ENCODE measurements at regions not wholly inside any gene's neighbourhood (a gene's known extent, or its start where the extent isn't known, plus 50 kb on each side); places are given as distances from the start of the nearest gene placed in this dataset.
A peak's percentile ranks its signal among the peaks of the same experiment; 100 is the strongest.

DNA sequence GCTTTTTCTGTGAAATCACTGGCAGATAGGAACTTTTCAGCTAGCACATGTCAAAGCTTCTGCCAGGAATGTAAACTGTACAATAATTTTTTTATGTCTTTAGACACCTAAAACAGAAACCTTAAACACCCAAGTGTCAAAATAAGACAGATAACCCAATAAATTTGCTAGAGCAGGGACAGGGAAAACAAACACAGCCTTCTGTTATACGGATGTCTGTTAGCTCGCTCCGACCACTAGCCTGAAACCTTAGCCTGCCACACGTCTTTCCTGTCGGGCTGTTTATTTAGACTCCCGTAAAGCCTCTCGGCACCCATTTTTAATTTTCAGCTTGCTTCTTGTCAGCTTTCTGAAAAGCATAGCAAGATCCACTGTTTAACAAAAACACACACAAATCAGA lies 355.4 kb upstream of the SLC24A2 start:
- Histone ChIP-seq H3K9me3 (ENCODE audit: low read depth) (no peaks in the 10 kb centered on the region), H3K27ac (no peak overlapping the region), H3K4me1 (ENCODE audit: low read depth) (no peaks in the 10 kb centered on the region), H3K27me3 (no peaks in the 10 kb centered on the region), H3K4me3 (no peak overlapping the region), H3K36me3 (no peaks in the 10 kb centered on the region)
- TF ChIP-seq, protein P1, sequence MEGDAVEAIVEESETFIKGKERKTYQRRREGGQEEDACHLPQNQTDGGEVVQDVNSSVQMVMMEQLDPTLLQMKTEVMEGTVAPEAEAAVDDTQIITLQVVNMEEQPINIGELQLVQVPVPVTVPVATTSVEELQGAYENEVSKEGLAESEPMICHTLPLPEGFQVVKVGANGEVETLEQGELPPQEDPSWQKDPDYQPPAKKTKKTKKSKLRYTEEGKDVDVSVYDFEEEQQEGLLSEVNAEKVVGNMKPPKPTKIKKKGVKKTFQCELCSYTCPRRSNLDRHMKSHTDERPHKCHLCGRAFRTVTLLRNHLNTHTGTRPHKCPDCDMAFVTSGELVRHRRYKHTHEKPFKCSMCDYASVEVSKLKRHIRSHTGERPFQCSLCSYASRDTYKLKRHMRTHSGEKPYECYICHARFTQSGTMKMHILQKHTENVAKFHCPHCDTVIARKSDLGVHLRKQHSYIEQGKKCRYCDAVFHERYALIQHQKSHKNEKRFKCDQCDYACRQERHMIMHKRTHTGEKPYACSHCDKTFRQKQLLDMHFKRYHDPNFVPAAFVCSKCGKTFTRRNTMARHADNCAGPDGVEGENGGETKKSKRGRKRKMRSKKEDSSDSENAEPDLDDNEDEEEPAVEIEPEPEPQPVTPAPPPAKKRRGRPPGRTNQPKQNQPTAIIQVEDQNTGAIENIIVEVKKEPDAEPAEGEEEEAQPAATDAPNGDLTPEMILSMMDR (IDR thresholded peaks at IDR 0.05; ENCODE audit: low read depth, low read length), result no peak
- peak in 1 of 2 donors; percentile 5 for DNase-seq (ENCODE audit: low read depth in 1 of 2, low spot score in 1 of 2)

DNA sequence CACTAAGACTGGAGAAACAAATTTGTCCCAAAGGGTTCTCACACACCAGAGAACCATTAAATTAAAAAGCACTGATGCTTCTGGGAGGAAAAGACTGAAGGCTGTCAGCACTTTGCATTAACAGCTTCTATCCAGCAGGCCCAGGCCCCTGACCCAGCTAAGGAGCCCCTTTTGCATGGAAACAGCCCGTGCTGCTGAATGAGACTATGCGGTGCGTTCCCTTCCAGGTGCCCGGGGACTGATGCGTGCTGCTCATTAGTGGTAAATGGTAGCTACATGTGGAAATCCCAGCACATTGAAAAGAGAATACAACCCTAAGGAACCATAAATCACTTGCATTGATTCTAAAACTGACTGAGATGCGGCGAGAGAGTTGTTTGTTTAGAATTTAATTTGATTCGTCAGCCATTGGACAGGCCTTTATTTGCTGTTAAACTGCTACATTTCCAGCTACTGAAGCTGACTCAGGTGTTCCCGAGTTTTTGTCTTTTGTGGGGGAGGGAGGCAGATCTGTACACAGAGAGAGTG lies 351.0 kb upstream of the SLC24A2 start:
- Histone ChIP-seq H3K9me3 (ENCODE audit: low read depth) (no peaks in the 10 kb centered on the region), H3K4me3 (no peak overlapping the region), H3K36me3 (no peaks in the 10 kb centered on the region), H3K27ac (no peak overlapping the region), H3K4me1 (ENCODE audit: low read depth) (no peaks in the 10 kb centered on the region), H3K27me3 (no peaks in the 10 kb centered on the region)
- DNase-seq (ENCODE audit: low read depth in 1 of 2, low spot score in 1 of 2), result no peak
- TF ChIP-seq, protein P1 (IDR thresholded peaks at IDR 0.05; ENCODE audit: low read depth, low read length), result no peak

DNA sequence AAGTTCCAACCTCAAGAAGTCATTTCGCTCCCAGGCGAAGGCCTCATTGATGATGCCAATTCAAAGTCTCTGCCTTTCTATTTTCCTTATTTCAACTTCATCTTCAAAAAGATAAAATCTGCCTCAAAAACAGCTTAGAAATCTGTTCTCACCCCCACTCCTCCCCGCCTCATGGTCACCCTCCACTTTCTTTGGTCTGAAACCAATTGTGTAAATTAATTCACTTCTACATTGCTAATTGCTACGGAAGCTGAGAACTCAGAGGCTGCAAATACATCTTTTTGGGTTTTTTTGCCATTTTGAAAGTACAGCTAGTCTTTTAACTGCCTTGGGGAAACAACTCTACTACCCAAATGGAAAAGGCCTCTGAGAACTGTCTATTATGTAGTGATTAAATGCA lies 350.0 kb upstream of the SLC24A2 start:
- DNase-seq (ENCODE audit: low read depth in 1 of 2, low spot score in 1 of 2), result no peak
- no peaks in the 10 kb centered on the region for H3K36me3 ChIP-seq
- H3K4me1 ChIP-seq (ENCODE audit: low read depth), result no peaks in the 10 kb centered on the region
- H3K27me3 ChIP-seq, result no peaks in the 10 kb centered on the region
- H3K9me3 ChIP-seq (ENCODE audit: low read depth), result no peaks in the 10 kb centered on the region
- no peak overlapping the region for H3K27ac ChIP-seq
- no peak overlapping the region for H3K4me3 ChIP-seq
- TF ChIP-seq, protein P1 (IDR thresholded peaks at IDR 0.05; ENCODE audit: low read depth, low read length), result no peak

DNA sequence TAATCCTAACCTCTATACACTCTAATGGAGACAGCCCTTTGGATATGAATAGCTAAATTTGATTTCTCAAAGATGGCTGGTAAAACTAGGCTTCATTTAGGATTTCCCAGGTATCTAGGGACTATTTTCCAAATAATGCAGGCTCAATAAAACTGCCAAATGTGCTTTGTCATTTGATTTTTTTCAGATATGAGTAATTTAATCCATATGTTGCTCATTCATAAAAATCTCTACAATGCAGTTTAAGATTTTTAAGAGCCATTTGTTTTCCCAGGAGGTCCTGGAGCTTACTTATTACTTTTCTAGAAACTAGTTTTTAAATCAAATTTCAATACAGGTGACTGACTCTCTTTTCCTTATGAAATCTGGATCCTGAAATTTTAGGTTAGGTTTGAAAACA lies 349.3 kb upstream of the SLC24A2 start:
- H3K4me1 ChIP-seq (ENCODE audit: low read depth), result peaks cover 3% of the 10 kb centered on the region
- TF ChIP-seq, protein P1 (IDR thresholded peaks at IDR 0.05; ENCODE audit: low read depth, low read length), result no peak
- no peak for DNase-seq (ENCODE audit: low read depth in 1 of 2, low spot score in 1 of 2)
- no peaks in the 10 kb centered on the region for H3K27me3 ChIP-seq
- H3K9me3 ChIP-seq (ENCODE audit: low read depth), result no peaks in the 10 kb centered on the region
- H3K27ac ChIP-seq, result no peak overlapping the region
- no peak overlapping the region for H3K4me3 ChIP-seq
- H3K36me3 ChIP-seq, result no peaks in the 10 kb centered on the region

DNA sequence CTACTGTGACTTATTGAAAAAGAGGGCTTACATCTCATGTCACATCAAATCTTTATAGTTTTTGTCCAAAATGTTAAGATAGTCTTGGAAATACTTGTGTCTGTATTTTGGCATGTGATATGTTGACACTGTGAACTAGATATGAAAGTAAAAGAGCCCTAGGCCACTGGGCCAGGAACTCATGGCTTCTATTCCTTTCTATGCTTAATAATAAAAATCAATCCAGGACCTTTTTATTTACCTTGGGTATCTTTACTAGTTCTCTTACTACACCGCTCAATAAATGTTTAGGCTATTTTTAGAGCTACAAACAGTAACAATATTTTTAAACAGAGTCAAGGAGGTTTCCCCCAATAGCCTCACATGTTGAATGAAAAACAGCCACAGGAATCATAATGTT lies 348.6 kb upstream of the SLC24A2 start:
- TF ChIP-seq, protein P1 (IDR thresholded peaks at IDR 0.05; ENCODE audit: low read depth, low read length), result no peak
- Histone ChIP-seq H3K9me3 (ENCODE audit: low read depth) (no peaks in the 10 kb centered on the region), H3K36me3 (no peaks in the 10 kb centered on the region), H3K27me3 (no peaks in the 10 kb centered on the region), H3K4me1 (ENCODE audit: low read depth) (peaks cover 3% of the 10 kb centered on the region), H3K4me3 (no peak overlapping the region), H3K27ac (no peak overlapping the region)
- no peak for DNase-seq (ENCODE audit: low read depth in 1 of 2, low spot score in 1 of 2)
